DOHH2 (cell line): ENCODE measurements at regions not wholly inside any gene's neighbourhood (a gene's known extent, or its start where the extent isn't known, plus 50 kb on each side); places are given as distances from the start of the nearest gene placed in this dataset.

Experiments
- H3F3A ChIP-seq: fragments of 200-600 bp; sonication (generic), shearing (Covaris generic); 2 replicates; pipeline ENCODE4 v1.6.0; 2016; ENCODE audit warnings: antibody characterized with exemption, mild to moderate bottlenecking; ENCODE audit not compliant: control insufficient read depth, insufficient read depth
- H3K27ac ChIP-seq: fragments of 200-600 bp; sonication (generic); 2 replicates; pipeline ENCODE4 v1.5.1; 2014; ENCODE audit warnings: low read depth, mild to moderate bottlenecking, low read length, moderate library complexity
- H3K27me3 ChIP-seq: fragments of 200-600 bp; sonication (generic); 2 replicates; pipeline ENCODE4 v1.6.1; 2014; ENCODE audit warnings: mild to moderate bottlenecking, low read length, mixed read lengths; ENCODE audit not compliant: control insufficient read depth
- H3K36me3 ChIP-seq: fragments of 200-600 bp; sonication (generic); 2 replicates; pipeline ENCODE4 v1.6.1; 2014; ENCODE audit warnings: mild to moderate bottlenecking, low read length, moderate library complexity, mixed read lengths; ENCODE audit not compliant: control insufficient read depth
- H3K4me1 ChIP-seq: fragments of 200-600 bp; sonication (generic); 2 replicates; pipeline ENCODE4 v1.6.1; 2014; ENCODE audit warnings: mild to moderate bottlenecking, low read length, mixed read lengths; ENCODE audit not compliant: control insufficient read depth
- H3K4me2 ChIP-seq: fragments of 200-600 bp; sonication (generic); 2 replicates; pipeline ENCODE4 v1.6.0; 2014; ENCODE audit warnings: mild to moderate bottlenecking, low read length, moderate library complexity
- H3K4me3 ChIP-seq: fragments of 200-600 bp; sonication (generic); 2 replicates; pipeline ENCODE4 v1.5.1; 2014; ENCODE audit warnings: mild to moderate bottlenecking, low read length, mixed read lengths
- H3K79me2 ChIP-seq: fragments of 200-600 bp; sonication (generic); 2 replicates; pipeline ENCODE4 v1.6.1; 2014; ENCODE audit warnings: mild to moderate bottlenecking, low read length, mixed read lengths; ENCODE audit not compliant: control insufficient read depth
- H3K9me2 ChIP-seq: fragments of 200-600 bp; sonication (generic); replicated peaks from 2 replicates; pipeline ENCODE4 v1.6.1; 2014; ENCODE audit warnings: mild to moderate bottlenecking, low read length, mixed read lengths; ENCODE audit not compliant: control insufficient read depth
- H3K9me3 ChIP-seq: fragments of 200-600 bp; sonication (generic); 2 replicates; pipeline ENCODE4 v1.6.1; 2014; ENCODE audit warnings: antibody characterized with exemption, low read length, mixed read lengths; ENCODE audit not compliant: control insufficient read depth, insufficient read depth
- H4K20me1 ChIP-seq: fragments of 200-600 bp; sonication (generic); 2 replicates; pipeline ENCODE4 v1.6.0; 2014; ENCODE audit warnings: low read depth, mild to moderate bottlenecking, antibody characterized with exemption, low read length, moderate library complexity; ENCODE audit not compliant: control insufficient read depth, insufficient read depth
- CTCF ChIP-seq: fragments of 200-600 bp; sonication (generic); IDR thresholded peaks from one replicate; pipeline ENCODE4 v1.5.1; 2014; ENCODE audit warnings: antibody characterized with exemption, mild to moderate bottlenecking, low read depth, low read length; ENCODE audit not compliant: poor library complexity, severe bottlenecking
- EZH2phosphoT487 ChIP-seq: fragments of 200-600 bp; sonication (generic); IDR thresholded peaks from 2 replicates; pipeline ENCODE4 v1.6.1; 2017; ENCODE audit warnings: borderline replicate concordance, mild to moderate bottlenecking, antibody characterized with exemption, low read length, moderate library complexity, mixed read lengths

GRCh38 chr2:161028581-161028980, 131.6 kb upstream of the TANK start:
- H3K4me1 ChIP-seq: no peaks in the 10 kb centered on the region
- no peaks in the 10 kb centered on the region for H3K9me2 ChIP-seq
- H3K27me3 ChIP-seq: no peaks in the 10 kb centered on the region
- H3K27ac ChIP-seq: no peak overlapping the region
- no peaks in the 10 kb centered on the region for H4K20me1 ChIP-seq
- no peaks in the 10 kb centered on the region for H3K79me2 ChIP-seq
- no peak overlapping the region for H3K4me2 ChIP-seq
- H3K4me3 ChIP-seq: no peak overlapping the region
- H3F3A ChIP-seq: no peaks in the 10 kb centered on the region
- H3K9me3 ChIP-seq: 0 out of 2 replicates have a peak, but pooled peaks cover 3% of the 10 kb centered on the region
- no peak for TF ChIP-seq CTCF
- TF ChIP-seq EZH2phosphoT487: no peak
- no peaks in the 10 kb centered on the region for H3K36me3 ChIP-seq

GRCh38 chr2:161029321-161029720, 130.9 kb upstream of the TANK start:
- Histone ChIP-seq H3K27ac (no peak overlapping the region), H3K4me3 (no peak overlapping the region), H4K20me1 (no peaks in the 10 kb centered on the region), H3K79me2 (no peaks in the 10 kb centered on the region), H3K4me2 (no peak overlapping the region), H3K27me3 (no peaks in the 10 kb centered on the region), H3F3A (no peaks in the 10 kb centered on the region), H3K36me3 (no peaks in the 10 kb centered on the region), H3K9me3 (no peaks in the 10 kb centered on the region), H3K9me2 (no peaks in the 10 kb centered on the region), H3K4me1 (no peaks in the 10 kb centered on the region)
- TF ChIP-seq CTCF: no peak

- Histone ChIP-seq H3K27ac (no peak overlapping the region), H4K20me1 (no peaks in the 10 kb centered on the region), H3K4me1 (no peaks in the 10 kb centered on the region), H3K9me3 (no peaks in the 10 kb centered on the region), H3K27me3 (no peaks in the 10 kb centered on the region), H3K36me3 (no peaks in the 10 kb centered on the region), H3K4me2 (no peak overlapping the region), H3K79me2 (no peaks in the 10 kb centered on the region), H3K9me2 (no peaks in the 10 kb centered on the region), H3K4me3 (no peak overlapping the region), H3F3A (no peaks in the 10 kb centered on the region)
- no peak for TF ChIP-seq CTCF
- no peak for TF ChIP-seq EZH2phosphoT487
Measured at GRCh38 chr2:161030260-161031063, 129.8 kb upstream of the TANK start.
